AG09309 (cell line): ENCODE measurements at regions not wholly inside any gene's neighbourhood (a gene's known extent, or its start where the extent isn't known, plus 50 kb on each side); places are given as distances from the start of the nearest gene placed in this dataset.
"Not testable (repeated sequence)": the region's sequence is repeated elsewhere in the genome, so short reads cannot be mapped to it uniquely, and the experiment has no call there.

Source experiments
- DNase-seq: peaks from one replicate; pipeline ENCODE4 v3.0.0-alpha.2; 2010; ENCODE audit warnings: low read depth
- H3K4me3 ChIP-seq: 2 replicates; pipeline ENCODE4 v1.5.1; 2011; ENCODE audit warnings: mild to moderate bottlenecking, low read depth, low read length, moderate library complexity; ENCODE audit not compliant: control insufficient read depth
- TF ChIP-seq, protein P1 (sequence below): IDR thresholded peaks from 2 replicates; pipeline ENCODE4 v1.5.1; 2011; ENCODE audit warnings: mild to moderate bottlenecking, low read depth, low read length, inconsistent platforms; ENCODE audit not compliant: insufficient read depth, control insufficient read depth; ENCODE audit errors: missing control alignments

- no peak overlapping the region for H3K4me3 ChIP-seq
- no peak for DNase-seq
- TF ChIP-seq, protein P1, sequence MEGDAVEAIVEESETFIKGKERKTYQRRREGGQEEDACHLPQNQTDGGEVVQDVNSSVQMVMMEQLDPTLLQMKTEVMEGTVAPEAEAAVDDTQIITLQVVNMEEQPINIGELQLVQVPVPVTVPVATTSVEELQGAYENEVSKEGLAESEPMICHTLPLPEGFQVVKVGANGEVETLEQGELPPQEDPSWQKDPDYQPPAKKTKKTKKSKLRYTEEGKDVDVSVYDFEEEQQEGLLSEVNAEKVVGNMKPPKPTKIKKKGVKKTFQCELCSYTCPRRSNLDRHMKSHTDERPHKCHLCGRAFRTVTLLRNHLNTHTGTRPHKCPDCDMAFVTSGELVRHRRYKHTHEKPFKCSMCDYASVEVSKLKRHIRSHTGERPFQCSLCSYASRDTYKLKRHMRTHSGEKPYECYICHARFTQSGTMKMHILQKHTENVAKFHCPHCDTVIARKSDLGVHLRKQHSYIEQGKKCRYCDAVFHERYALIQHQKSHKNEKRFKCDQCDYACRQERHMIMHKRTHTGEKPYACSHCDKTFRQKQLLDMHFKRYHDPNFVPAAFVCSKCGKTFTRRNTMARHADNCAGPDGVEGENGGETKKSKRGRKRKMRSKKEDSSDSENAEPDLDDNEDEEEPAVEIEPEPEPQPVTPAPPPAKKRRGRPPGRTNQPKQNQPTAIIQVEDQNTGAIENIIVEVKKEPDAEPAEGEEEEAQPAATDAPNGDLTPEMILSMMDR = no peak
These were observed 72.1 kb downstream of the TMEM212 start for GRCh38 chr3:171915275-171915674.

DNA sequence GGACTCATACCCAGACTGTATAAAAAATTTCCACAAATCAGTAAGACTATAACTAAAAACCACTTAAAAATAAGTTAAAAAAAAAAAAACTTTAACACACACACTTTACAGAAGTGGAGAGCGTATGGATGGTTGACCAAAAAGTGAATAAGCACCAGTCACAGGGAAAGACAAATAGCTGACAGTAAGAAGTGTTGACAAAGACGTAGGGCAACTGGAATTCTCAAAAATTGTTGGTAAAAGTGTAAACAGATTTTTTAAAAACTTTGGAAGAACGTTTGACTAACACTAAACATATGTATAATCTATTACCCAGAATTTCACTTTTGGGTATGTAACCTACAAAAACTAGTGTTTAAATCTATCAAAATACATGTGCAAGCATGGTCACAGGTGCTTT is 73.7 kb downstream of the TMEM212 start:
- no peak for DNase-seq
- no peak overlapping the region for H3K4me3 ChIP-seq
- TF ChIP-seq, protein P1 = no peak

DNA sequence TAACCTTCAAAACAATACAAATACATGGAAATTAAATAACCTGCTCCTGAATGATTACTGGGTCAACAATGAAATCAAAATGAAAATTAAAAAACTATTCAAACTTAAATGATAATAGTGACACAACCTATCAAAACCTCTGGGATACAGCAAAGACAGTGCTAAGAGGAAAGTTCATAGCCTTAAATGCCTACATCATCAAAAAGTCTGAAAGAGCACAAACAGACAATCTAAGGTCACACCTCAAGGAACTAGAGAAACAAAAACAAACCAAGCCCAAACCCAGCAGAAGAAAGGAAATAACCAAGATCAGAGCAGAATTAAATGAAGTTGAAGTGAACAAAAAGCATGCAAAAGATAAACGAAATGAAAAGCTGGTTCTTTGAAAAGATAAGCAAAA is 79.5 kb downstream of the TMEM212 start:
- H3K4me3 ChIP-seq, DNase-seq: not testable (repeated sequence)

DNA sequence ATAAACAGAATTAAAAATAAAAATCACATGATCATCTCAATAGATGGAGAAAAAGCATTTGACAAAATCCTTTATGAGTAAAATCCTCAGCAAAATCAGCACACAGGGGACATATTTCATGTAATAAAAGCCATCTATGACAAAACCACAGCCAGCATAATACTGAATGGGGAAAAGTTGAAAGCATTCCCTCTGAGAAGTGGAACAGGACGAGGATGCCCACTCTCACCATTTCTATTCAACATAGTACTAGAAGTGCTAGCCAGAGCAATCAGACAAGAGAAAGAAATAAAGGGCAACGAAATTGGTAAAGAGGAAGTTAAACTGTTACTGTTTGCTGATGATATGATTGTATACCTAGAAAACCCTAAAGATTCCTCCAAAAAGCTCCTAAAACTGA is 80.5 kb downstream of the TMEM212 start:
- DNase-seq, H3K4me3 ChIP-seq: not testable (repeated sequence)

GRCh38 chr3:171924864-171925263 is 81.7 kb downstream of the TMEM212 start:
- DNase-seq, H3K4me3 ChIP-seq: not testable (repeated sequence)

DNA sequence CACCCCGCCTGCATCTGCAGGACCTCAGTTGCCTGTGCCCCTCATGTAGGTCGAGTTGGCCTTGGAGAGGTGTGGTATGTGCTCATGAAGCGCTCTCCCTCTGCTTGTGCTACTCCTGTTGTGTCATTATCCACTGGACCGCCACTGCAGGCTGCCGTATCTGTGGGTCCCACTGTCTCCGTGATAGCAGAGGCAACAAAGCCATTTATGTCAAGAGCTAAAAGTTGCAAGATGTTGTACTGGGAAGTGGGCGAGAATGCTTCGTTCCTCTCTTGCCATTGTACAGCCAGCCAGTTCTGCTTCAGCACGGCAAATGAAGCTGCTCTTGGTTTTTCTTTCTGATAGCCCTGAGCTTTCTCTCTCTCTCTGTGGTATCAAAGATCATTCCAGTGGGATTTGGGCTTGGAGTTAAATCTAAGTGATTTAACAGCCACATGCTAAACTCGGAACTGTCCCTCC is 89.0 kb downstream of the TMEM212 start:
- no peak overlapping the region for H3K4me3 ChIP-seq
- TF ChIP-seq, protein P1 = no peak
- DNase-seq = no peak

DNA sequence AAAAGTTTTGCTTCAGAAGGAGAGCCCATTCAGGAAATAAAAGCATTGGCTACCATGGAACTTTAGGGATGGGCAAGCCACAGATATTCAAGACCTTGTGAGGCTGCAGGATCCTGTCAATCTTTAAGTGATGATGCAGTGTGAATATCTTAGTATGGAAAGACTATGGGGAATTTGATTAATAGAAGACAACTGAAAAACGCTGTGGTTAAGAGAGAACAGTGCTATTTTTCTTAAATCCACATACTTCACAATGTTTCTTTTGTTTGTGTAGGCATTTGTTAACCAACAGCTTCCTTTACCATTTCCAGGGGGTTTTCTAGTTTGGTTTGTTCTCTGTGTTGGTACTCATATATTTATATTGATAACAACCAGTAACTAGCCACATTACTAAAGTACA is 90.3 kb downstream of the TMEM212 start:
- no peak overlapping the region for H3K4me3 ChIP-seq
- TF ChIP-seq, protein P1 = no peak
- DNase-seq = no peak

DNA sequence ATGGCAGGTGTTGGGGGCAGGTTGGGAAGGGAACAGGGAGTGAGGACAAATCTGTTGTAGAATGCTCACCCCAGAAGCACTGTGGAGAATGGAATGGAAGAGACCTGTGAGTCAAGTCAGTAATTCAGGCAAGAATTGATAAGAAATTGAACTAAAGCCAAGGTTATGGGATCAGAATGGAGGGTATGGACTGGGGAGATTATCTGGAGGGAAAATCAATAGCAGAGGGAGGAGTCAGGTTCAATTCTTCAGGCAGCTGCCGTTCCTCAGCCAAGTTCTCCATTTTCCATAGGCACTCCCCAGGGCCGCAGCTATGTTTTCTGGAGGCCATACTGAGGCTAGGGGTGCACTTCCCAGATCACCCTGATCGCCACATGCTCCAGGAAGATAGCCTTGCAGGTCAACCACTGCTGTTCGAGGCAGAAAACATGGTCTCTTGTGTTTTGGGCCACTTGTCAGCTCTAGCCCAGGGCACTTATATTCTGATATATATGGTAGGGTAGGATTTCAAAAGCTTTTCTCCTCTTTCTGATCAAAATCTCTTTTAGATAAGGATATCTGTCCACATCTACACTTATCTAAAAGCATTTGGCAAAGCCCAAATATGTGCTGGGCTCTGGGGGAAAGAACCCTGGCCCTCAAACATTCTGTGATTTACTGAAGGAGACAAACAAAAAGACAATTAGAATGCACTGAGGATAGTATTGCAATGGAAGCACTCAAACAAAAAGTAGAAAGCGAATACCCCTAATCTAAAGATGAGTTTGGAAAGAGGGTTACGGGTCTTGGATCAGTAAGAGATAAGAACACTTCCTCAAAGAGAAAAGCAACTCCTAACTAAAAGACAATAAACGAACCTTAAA is 92.3 kb downstream of the TMEM212 start:
- TF ChIP-seq, protein P1 = no peak
- no peak for DNase-seq
- no peak overlapping the region for H3K4me3 ChIP-seq
